ENCODE measurements at regions not wholly inside any gene's neighbourhood (a gene's known extent, or its start where the extent isn't known, plus 50 kb on each side); places are given as distances from the start of the nearest gene placed in this dataset.

DNA sequence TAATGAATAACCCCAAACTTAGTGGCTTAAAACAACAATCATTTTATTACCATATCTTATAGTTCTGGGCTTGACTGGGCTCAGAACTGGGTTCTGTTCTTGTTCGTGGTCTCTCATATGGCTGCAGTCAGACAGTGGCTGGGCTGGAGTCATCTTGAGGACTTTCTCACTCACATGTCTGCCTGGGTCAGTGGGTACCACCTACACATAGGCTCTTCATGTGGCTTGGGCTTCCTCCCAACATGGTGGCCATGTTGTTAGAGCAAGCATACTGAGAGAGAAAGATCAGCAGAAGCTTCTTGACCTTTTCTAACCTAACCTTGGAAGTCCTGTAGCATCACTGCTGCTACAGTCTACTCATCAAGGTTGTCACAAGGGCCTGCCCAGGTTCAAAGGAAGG, 158.6 kb upstream of the SDK2 start:
- TF ChIP-seq CTCF (IDR thresholded peaks at IDR 0.05), result no peak
- no peak for TF ChIP-seq POLR2A (IDR thresholded peaks at IDR 0.05)

All from body of pancreas (tissue), 4 donors.